GM19467 (cell line): ENCODE measurements at regions not wholly inside any gene's neighbourhood (a gene's known extent, or its start where the extent isn't known, plus 50 kb on each side); places are given as distances from the start of the nearest gene placed in this dataset.

Source experiments
- ATAC-seq: cut with Tn5 transposase; IDR thresholded peaks from one replicate; pipeline ENCODE4 v1.9.1; 2021; ENCODE audit warnings: mild to moderate bottlenecking, moderate library complexity; ENCODE audit not compliant: unreplicated experiment

GRCh38 chr2:173760553-173760952 lies 204.6 kb downstream of the SP3 start:
- no peak for ATAC-seq

GRCh38 chr2:173761603-173762119 lies 203.5 kb downstream of the SP3 start:
- ATAC-seq, result no peak

GRCh38 chr2:173762221-173762620 lies 203.0 kb downstream of the SP3 start:
- no peak for ATAC-seq

- no peak for ATAC-seq
Observed at GRCh38 chr2:173762864-173763263, 202.3 kb downstream of the SP3 start.

- ATAC-seq, result no peak
Observed at GRCh38 chr2:173763641-173764040, 201.5 kb downstream of the SP3 start.

- no peak for ATAC-seq
Observed at GRCh38 chr2:173764094-173764493, 201.1 kb downstream of the SP3 start.

GRCh38 chr2:173766537-173767289 lies 198.5 kb downstream of the SP3 start:
- no peak for ATAC-seq

GRCh38 chr2:173770947-173771678 lies 194.1 kb downstream of the SP3 start:
- no peak for ATAC-seq

- no peak for ATAC-seq
Observed at GRCh38 chr2:173772205-173772604, 193.0 kb downstream of the SP3 start.

GRCh38 chr2:173773076-173773475 lies 192.1 kb downstream of the SP3 start:
- ATAC-seq, result no peak

- ATAC-seq, result no peak
Observed at GRCh38 chr2:173775440-173775839, 189.7 kb downstream of the SP3 start.

GRCh38 chr2:173782681-173783080 lies 182.5 kb downstream of the SP3 start:
- ATAC-seq, result no peak

- no peak for ATAC-seq
Observed at GRCh38 chr2:173783382-173783781, 181.8 kb downstream of the SP3 start.

GRCh38 chr2:173785813-173786212 lies 179.4 kb downstream of the SP3 start:
- no peak for ATAC-seq

GRCh38 chr2:173791502-173791901 lies 173.7 kb downstream of the SP3 start:
- ATAC-seq, result no peak

- no peak for ATAC-seq
Observed at GRCh38 chr2:173792166-173792565, 173.0 kb downstream of the SP3 start.

- no peak for ATAC-seq
Observed at GRCh38 chr2:173792741-173793140, 172.4 kb downstream of the SP3 start.

- ATAC-seq, result no peak
Observed at GRCh38 chr2:173793709-173794565, 171.2 kb downstream of the SP3 start.

GRCh38 chr2:173797586-173798263 lies 167.4 kb downstream of the SP3 start:
- no peak for ATAC-seq

- no peak for ATAC-seq
Observed at GRCh38 chr2:173802518-173802917, 162.7 kb downstream of the SP3 start.

- no peak for ATAC-seq
Observed at GRCh38 chr2:173803449-173803848, 161.7 kb downstream of the SP3 start.
